T47D (cell line): ENCODE measurements at regions not wholly inside any gene's neighbourhood (a gene's known extent, or its start where the extent isn't known, plus 50 kb on each side); places are given as distances from the start of the nearest gene placed in this dataset.

Source experiments
- DNase-seq, 2 experiments: peaks; one replicate each; pipeline versions ENCODE4 v3.0.0 to v3.0.0-alpha.2; 2011 to 2012; ENCODE audit warnings: low read depth in 1 of 2, low spot score in 1 of 2
- JUND ChIP-seq: IDR thresholded peaks from 2 replicates; pipeline ENCODE4 v1.6.1; 2012; ENCODE audit warnings: low read depth
- in situ Hi-C: cut with HindIII; loops from 2 replicates; pipeline ENCODE4 v1.10.0; 2016; ENCODE audit warnings: low sequenced_read_pairs, low pct_unique_long_range_greater_than_20kb

GRCh38 chr5:6181871-6182270 is 196.5 kb downstream of the MED10 start:
- in situ Hi-C loops = no loop called here
- DNase-seq = no peak
- no peak for TF ChIP-seq JUND

DNA sequence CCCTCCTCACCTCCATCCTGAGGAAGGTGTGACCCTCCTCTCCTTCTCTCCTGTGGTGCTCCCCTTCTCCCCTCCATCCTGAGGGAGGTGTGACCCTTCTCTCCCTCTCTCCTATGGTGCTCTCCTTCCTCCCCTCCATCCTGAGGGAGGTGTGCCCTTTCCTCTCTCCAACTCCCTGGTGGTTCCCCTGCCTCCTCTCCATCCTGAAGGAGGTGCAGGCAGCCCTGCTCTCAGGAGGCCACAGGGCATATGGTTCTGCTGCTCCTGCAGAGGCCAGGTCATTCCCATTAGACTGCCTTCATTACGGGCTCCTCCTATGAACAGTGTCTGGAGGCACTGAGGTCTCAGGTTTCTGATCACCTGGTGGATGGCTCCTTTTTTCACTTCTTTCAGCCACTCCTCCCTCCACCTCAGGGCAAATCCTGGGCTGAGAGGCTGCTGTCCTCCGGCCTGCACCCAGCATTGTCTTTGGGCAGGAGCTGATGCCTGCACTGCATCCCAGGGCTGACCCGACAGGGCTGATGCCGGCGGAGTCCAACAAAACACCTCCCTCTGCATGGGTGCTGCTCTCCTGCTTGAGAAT is 197.1 kb downstream of the MED10 start:
- in situ Hi-C loops = no loop called here
- DNase-seq = peak in 1 of 2 experiments; percentile 27
- no peak for TF ChIP-seq JUND

GRCh38 chr5:6180231-6180872 is 198.0 kb downstream of the MED10 start:
- TF ChIP-seq JUND = no peak
- no peak for DNase-seq
- in situ Hi-C loops = no loop called here

- in situ Hi-C loops = no loop called here
- TF ChIP-seq JUND = no peak
- no peak for DNase-seq
Measured at GRCh38 chr5:6178846-6179532, 199.4 kb downstream of the MED10 start.

- no peak for TF ChIP-seq JUND
- DNase-seq = no peak
- in situ Hi-C loops = no loop called here
Measured at GRCh38 chr5:6177926-6178325, 200.4 kb downstream of the MED10 start.

DNA sequence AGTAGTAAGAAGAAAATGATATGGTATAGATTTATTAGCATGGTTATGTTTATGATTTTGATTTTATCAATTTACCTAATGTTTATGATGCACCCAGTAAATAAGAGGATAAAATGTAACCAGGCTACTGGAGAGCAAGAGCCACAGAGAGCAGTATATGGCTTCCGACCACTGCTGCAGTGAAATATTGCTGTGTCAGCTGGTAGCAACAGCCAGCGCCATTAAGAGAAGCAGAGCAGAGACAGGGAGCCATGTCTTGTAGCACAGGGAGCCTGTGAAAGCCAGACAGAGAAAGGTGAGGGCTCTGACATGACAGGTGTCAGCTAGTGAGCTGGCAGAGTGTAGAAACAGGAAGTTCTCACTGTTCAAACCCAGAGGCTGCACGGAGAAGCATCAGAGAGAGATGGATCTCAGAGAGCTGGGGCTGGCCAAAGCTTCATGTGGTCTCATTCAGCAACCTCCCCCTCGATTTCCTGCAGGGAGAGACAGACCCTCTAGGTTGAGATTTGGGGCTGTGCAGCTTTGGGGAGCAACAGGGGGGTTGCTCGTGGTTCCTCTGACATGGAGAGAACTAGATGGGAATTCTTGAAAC is 202.1 kb downstream of the MED10 start:
- in situ Hi-C loops = no loop called here
- DNase-seq = no peak
- TF ChIP-seq JUND = no peak

GRCh38 chr5:6175172-6175854 is 203.0 kb downstream of the MED10 start:
- in situ Hi-C loops = no loop called here
- no peak for TF ChIP-seq JUND

GRCh38 chr5:6169660-6170059 is 208.7 kb downstream of the MED10 start:
- no peak for TF ChIP-seq JUND
- in situ Hi-C loops = no loop called here
- DNase-seq = no peak

More at GRCh38 chr5:6175172-6175854, 203.0 kb downstream of the MED10 start:
- no peak for DNase-seq

GRCh38 chr5:6166698-6167394 is 211.5 kb downstream of the MED10 start:
- DNase-seq = no peak
- in situ Hi-C loops = no loop called here
- no peak for TF ChIP-seq JUND

DNA sequence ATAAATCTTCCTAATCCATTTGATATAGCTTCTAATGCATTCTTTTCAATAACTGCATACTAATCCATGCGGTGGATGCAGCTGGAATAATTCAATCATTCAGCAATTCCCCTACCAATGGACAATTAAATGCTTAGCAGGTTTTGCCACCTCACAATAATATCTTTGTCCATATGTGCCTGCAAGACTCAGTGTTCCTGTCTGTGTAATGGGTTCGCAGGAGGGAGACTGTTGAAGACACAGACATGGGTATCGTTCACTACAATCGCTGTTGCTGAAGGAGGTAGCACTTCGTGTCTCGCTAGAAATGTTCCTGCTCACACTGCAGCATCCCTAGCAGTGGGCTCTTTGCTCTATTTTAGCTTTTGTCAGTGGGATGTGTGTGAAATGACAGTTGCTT is 214.4 kb downstream of the MED10 start:
- no peak for TF ChIP-seq JUND
- no peak for DNase-seq
- in situ Hi-C loops = no loop called here

GRCh38 chr5:6162175-6162574 is 216.2 kb downstream of the MED10 start:
- in situ Hi-C loops = no loop called here
- no peak for DNase-seq
- TF ChIP-seq JUND = no peak

DNA sequence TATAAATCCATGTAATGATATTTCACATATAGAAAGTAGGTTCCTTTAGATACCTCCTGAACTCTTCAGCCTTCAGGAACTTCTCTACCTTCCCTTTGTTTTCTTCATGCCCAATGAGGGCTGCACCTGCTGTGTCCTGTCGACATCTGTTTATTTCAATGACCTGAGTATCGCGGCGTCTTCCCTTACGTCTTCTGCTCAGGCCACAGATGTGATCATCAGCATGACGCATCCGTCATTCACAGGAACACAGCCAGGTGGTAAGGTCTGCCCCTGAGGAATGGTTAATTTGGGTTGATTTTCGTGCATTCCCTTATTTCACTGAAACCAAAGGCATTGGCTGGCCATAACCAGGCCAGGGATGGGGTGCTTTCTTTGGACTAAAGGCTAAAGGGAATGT is 217.1 kb downstream of the MED10 start:
- in situ Hi-C loops = no loop called here
- no peak for TF ChIP-seq JUND
- no peak for DNase-seq
